VCaP (cell line): ENCODE measurements at regions not wholly inside any gene's neighbourhood (a gene's known extent, or its start where the extent isn't known, plus 50 kb on each side); places are given as distances from the start of the nearest gene placed in this dataset.

Experiments
- H3K27ac ChIP-seq: fragments of 450-650 bp; 2 replicates; pipeline ENCODE4 v1.5.1; 2017
- CTCF ChIP-seq: fragments of 450-650 bp; conservative IDR thresholded peaks from 2 replicates; pipeline ENCODE4 v1.5.1; 2017; ENCODE audit warnings: mild to moderate bottlenecking, moderate library complexity

- no peak for TF ChIP-seq CTCF
- H3K27ac ChIP-seq, result no peak overlapping the region
These were observed 672.3 kb upstream of the REG3G start for GRCh38 chr2:78353168-78353567.

- TF ChIP-seq CTCF, result no peak
- no peak overlapping the region for H3K27ac ChIP-seq
These were observed 669.5 kb upstream of the REG3G start for GRCh38 chr2:78355967-78356366.

GRCh38 chr2:78383576-78383975, 641.9 kb upstream of the REG3G start:
- no peak overlapping the region for H3K27ac ChIP-seq

DNA sequence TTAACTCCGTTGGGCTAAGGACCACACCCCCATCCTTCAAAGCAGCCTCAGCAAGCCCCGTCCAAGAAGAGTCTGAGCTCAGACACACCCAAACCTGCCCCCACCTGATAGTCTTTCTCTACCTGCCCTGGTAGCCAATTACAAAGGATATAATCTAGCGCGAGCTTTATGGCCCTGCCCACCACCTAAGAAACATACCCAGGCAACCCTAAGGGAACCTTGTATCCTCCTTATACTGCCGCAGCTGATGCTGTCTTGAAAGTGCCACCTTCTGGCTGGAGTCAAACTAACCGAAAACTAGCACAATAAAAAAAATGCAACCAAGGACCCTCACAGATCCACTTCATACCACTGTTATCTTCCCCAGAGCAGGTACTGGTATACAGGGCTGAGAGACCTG, 628.3 kb upstream of the REG3G start:
- TF ChIP-seq CTCF, result no peak

More at GRCh38 chr2:78383576-78383975, 641.9 kb upstream of the REG3G start:
- TF ChIP-seq CTCF, result no peak

DNA sequence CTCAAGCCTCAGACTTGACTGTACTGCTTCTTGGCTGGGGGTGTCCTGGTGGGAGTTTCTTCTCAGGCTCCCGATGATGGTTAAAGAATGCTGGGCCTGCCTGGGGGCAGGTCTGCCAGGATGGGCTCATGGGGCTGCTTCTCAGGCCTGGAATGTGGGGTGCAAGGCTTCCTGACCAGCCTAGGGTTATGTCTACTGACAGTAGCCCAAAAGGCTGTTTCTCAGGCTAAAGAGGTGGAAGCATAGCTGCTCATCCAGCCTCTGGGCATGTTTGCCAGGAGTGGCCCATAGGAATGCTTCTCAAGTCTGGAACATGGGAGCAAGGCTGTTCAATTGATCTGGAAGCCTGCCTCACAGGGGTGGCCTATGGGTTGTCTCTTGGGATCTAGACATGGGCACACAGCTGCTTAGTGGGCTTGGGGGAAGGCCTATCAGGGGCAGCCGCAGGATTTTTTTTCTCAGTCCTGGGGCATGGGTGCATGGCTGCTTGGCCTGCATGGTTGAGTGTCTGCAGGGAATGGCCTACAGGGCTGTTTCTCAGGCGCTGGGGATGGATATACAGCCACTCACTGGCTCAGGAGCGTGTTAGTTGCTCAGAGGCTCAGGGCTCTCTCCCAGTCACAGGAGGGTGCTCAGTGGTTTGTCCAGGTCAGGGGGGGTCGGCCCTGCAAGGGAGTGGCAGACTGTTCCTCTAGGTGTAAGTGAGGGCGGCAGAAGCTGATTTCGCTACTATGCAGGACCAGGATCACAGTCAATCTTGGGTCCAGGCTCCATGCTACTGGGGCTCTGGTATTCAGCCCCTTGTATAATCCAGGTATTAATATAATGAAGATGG, 617.3 kb upstream of the REG3G start:
- no peak overlapping the region for H3K27ac ChIP-seq
- TF ChIP-seq CTCF, result no peak

More for the DNA sequence above, 628.3 kb upstream of the REG3G start:
- no peak overlapping the region for H3K27ac ChIP-seq

DNA sequence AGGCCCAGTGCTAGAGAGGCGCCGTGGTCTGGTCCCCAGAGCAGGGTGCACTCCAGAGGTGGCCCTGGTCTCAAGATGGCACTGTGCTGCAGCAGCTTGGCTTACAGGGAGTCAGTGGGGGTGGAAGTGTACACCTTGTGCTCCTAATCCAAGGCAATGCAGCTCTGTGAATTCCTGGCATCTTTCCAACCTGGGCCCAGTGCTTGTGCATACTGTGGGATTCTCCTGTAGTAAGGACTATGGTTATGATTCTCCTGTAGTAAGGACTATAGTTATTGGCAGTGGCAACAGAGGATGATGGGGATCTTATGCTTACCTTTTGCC, 616.7 kb upstream of the REG3G start:
- no peak overlapping the region for H3K27ac ChIP-seq
- no peak for TF ChIP-seq CTCF

DNA sequence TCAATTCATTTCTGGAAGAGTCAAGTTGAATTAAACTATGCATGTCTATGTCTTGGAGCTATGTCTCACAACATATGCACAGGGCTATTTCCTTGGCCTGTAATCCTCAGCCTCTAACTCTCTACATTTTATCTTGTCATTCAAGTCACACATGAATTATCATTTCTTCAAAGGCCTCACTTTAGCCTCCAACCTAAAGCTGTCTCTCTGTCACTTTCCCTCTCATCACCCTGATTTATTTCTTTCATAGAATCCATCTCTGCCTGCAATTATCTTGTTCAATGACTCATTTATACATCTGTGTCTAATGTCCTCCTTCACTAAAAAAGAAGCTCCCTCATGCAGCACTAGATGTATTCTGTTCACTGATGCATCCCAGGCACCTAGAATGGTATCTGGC, 614.2 kb upstream of the REG3G start:
- TF ChIP-seq CTCF, result no peak

More for the DNA sequence above, 614.2 kb upstream of the REG3G start:
- no peak overlapping the region for H3K27ac ChIP-seq
